ENCODE measurements at regions not wholly inside any gene's neighbourhood (a gene's known extent, or its start where the extent isn't known, plus 50 kb on each side); places are given as distances from the start of the nearest gene placed in this dataset.

- FAIRE-seq (no peak), DNase-seq (ENCODE audit: insufficient read length, low spot score) (no peak)
- TF ChIP-seq PAX5 (IDR thresholded peaks at IDR 0.05; ENCODE audit: insufficient read depth, low read length, severe bottlenecking) (no peak), TAF1 (IDR thresholded peaks at IDR 0.05; ENCODE audit: low read depth, low read length) (no peak), POU2F2 (IDR thresholded peaks at IDR 0.05; ENCODE audit: low read depth, low read length) (no peak), SPI1 (IDR thresholded peaks at IDR 0.05; ENCODE audit: low read depth, low read length) (no peak), POLR2A (IDR thresholded peaks at IDR 0.05; ENCODE audit: low read depth, low read length) (no peak), POLR2AphosphoS5 (IDR thresholded peaks at IDR 0.05; ENCODE audit: low read depth, low read length) (no peak)
Measured at GRCh38 chr9:118463419-118463818, 759.2 kb downstream of the TLR4 start.

DNA sequence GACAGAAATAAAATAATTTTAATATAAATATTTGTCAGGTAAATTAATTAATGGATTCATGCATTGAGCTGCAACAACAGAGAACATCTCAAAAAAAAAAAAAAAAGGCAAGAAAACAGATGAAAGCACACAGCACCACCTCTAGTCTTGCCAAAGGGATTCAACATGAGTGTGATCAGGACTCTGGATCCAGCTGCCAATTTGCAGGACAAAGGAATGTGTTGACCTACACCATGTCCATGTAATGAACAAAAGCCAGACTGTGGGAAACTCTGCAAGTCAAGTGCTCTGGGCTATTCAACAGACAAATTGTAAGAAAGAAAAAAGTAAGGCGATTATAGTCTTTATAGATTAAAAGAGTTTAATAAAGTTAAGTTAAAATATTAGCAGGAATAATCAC lies 769.3 kb downstream of the TLR4 start:
- TF ChIP-seq POLR2A (IDR thresholded peaks at IDR 0.05; ENCODE audit: low read depth, low read length) (no peak), PAX5 (IDR thresholded peaks at IDR 0.05; ENCODE audit: insufficient read depth, low read length, severe bottlenecking) (no peak), POLR2AphosphoS5 (IDR thresholded peaks at IDR 0.05; ENCODE audit: low read depth, low read length) (no peak), POU2F2 (IDR thresholded peaks at IDR 0.05; ENCODE audit: low read depth, low read length) (no peak), TAF1 (IDR thresholded peaks at IDR 0.05; ENCODE audit: low read depth, low read length) (no peak), SPI1 (IDR thresholded peaks at IDR 0.05; ENCODE audit: low read depth, low read length) (no peak)
- FAIRE-seq (no peak), DNase-seq (ENCODE audit: insufficient read length, low spot score) (no peak)

DNA sequence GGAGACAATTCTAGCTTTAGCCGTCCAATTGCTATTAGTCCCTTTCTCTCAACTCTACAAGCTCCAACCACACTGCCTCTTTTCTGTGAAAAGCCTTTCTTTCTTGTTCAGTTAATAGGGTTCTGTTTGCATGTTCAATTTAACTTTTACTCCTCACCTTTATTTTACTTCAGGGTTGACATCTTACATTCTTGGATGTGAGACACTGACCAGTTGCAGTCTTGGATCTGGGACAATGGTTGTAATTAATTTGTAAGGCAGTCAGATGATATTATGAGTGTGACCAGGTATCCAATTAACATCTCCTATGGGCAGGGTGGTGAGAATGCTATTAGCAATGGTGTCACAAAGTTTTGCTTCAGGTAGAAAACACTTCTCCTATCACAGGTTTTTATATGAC lies 774.5 kb downstream of the TLR4 start:
- DNase-seq (ENCODE audit: insufficient read length, low spot score) (no peak), FAIRE-seq (no peak)
- TF ChIP-seq TAF1 (IDR thresholded peaks at IDR 0.05; ENCODE audit: low read depth, low read length) (no peak), SPI1 (IDR thresholded peaks at IDR 0.05; ENCODE audit: low read depth, low read length) (no peak), PAX5 (IDR thresholded peaks at IDR 0.05; ENCODE audit: insufficient read depth, low read length, severe bottlenecking) (no peak), POLR2AphosphoS5 (IDR thresholded peaks at IDR 0.05; ENCODE audit: low read depth, low read length) (no peak), POU2F2 (IDR thresholded peaks at IDR 0.05; ENCODE audit: low read depth, low read length) (no peak), POLR2A (IDR thresholded peaks at IDR 0.05; ENCODE audit: low read depth, low read length) (no peak)

DNA sequence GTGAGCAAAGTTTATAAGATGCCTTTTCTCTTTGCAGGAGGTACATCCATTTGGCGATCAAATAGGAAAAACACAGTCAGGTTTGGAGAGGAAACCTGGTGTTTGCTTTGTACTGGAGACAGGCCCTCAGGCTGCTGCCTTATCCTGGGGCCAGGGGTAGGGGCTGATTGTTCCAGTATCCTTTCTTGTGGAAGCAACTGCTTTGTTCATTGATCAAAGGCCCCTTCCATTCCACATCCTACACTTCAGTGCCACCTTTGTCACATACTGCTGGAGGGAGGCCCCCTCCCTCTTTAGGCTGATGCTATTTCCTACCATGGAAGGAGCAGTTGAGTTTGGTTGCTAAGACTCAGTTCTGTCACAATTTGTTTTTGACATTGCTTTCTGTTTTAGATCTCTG lies 778.1 kb downstream of the TLR4 start:
- TF ChIP-seq SPI1 (IDR thresholded peaks at IDR 0.05; ENCODE audit: low read depth, low read length) (no peak), TAF1 (IDR thresholded peaks at IDR 0.05; ENCODE audit: low read depth, low read length) (no peak), POLR2A (IDR thresholded peaks at IDR 0.05; ENCODE audit: low read depth, low read length) (no peak), POLR2AphosphoS5 (IDR thresholded peaks at IDR 0.05; ENCODE audit: low read depth, low read length) (no peak), PAX5 (IDR thresholded peaks at IDR 0.05; ENCODE audit: insufficient read depth, low read length, severe bottlenecking) (no peak), POU2F2 (IDR thresholded peaks at IDR 0.05; ENCODE audit: low read depth, low read length) (no peak)
- no peak for FAIRE-seq
- no peak for DNase-seq (ENCODE audit: insufficient read length, low spot score)

DNA sequence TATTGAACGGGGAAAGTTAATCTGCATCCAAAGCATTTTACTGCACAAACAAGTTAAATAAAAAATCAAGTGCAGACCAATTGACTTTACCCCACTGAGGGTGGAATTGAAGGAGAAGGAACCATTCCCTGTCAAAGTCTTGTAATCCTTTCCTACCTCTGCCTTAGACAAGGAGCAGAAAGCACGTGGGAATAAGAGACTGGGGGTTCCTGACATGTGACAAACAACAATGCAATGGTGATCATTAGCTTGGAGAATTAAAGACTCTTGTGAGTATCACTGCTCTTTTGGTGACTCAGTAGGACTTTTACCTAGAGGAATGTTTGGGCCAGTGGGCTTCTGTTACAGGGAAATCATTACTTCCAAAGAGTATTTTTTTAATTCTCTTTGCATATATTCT lies 779.5 kb downstream of the TLR4 start:
- FAIRE-seq, result no peak
- DNase-seq (ENCODE audit: insufficient read length, low spot score), result no peak
- no peak for TF ChIP-seq SPI1 (IDR thresholded peaks at IDR 0.05; ENCODE audit: low read depth, low read length)
- TF ChIP-seq PAX5 (IDR thresholded peaks at IDR 0.05; ENCODE audit: insufficient read depth, low read length, severe bottlenecking), result no peak
- no peak for TF ChIP-seq POU2F2 (IDR thresholded peaks at IDR 0.05; ENCODE audit: low read depth, low read length)
- TF ChIP-seq POLR2AphosphoS5 (IDR thresholded peaks at IDR 0.05; ENCODE audit: low read depth, low read length), result no peak
- no peak for TF ChIP-seq POLR2A (IDR thresholded peaks at IDR 0.05; ENCODE audit: low read depth, low read length)
- TF ChIP-seq TAF1 (IDR thresholded peaks at IDR 0.05; ENCODE audit: low read depth, low read length), result no peak

DNA sequence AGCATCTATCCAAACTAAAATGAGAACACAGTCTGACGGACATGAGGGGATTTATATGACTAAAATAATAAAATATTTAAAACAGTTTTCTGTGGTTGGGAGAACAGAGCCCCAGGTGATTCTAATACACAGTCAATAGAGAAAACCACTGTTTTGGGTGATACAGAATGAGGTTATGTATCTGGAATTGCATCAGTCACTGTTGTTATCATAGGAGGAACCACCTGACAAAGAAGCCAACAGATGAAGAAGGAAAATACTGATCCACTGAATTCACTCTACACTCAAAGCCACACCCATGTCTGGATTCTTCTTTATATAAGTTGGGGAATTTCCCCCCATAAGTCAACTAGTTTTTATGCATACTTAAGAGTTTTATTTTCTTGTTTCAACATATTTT lies 799.0 kb downstream of the TLR4 start:
- TF ChIP-seq POU2F2 (IDR thresholded peaks at IDR 0.05; ENCODE audit: low read depth, low read length), result no peak
- no peak for TF ChIP-seq POLR2AphosphoS5 (IDR thresholded peaks at IDR 0.05; ENCODE audit: low read depth, low read length)
- TF ChIP-seq POLR2A (IDR thresholded peaks at IDR 0.05; ENCODE audit: low read depth, low read length), result no peak
- TF ChIP-seq TAF1 (IDR thresholded peaks at IDR 0.05; ENCODE audit: low read depth, low read length), result no peak
- no peak for TF ChIP-seq SPI1 (IDR thresholded peaks at IDR 0.05; ENCODE audit: low read depth, low read length)
- TF ChIP-seq PAX5 (IDR thresholded peaks at IDR 0.05; ENCODE audit: insufficient read depth, low read length, severe bottlenecking), result no peak
- DNase-seq (ENCODE audit: insufficient read length, low spot score), result no peak
- no peak for FAIRE-seq

DNA sequence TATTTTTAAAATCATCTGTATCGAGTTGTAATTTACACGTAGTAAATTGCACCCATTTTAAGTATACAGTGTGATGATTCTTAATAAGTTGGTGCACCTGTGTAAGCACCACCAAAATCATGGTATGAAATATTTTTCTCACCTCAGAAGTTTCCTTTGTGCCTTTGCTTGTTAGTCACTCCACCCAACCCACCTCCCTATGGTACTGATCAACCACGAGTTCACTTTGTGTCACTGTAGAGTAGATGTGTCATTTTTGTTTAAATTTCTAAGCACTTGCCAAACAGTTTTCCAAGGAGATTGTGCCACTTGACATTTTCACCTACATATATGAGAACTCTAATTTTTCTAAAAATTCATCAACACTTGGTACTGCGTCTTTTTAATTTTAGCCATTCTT lies 806.5 kb downstream of the TLR4 start:
- TF ChIP-seq POLR2A (IDR thresholded peaks at IDR 0.05; ENCODE audit: low read depth, low read length) (no peak), POLR2AphosphoS5 (IDR thresholded peaks at IDR 0.05; ENCODE audit: low read depth, low read length) (no peak), PAX5 (IDR thresholded peaks at IDR 0.05; ENCODE audit: insufficient read depth, low read length, severe bottlenecking) (no peak), POU2F2 (IDR thresholded peaks at IDR 0.05; ENCODE audit: low read depth, low read length) (no peak), SPI1 (IDR thresholded peaks at IDR 0.05; ENCODE audit: low read depth, low read length) (no peak), TAF1 (IDR thresholded peaks at IDR 0.05; ENCODE audit: low read depth, low read length) (no peak)
- no peak for DNase-seq (ENCODE audit: insufficient read length, low spot score)
- FAIRE-seq, result no peak

- no peak for FAIRE-seq
- TF ChIP-seq POLR2AphosphoS5 (IDR thresholded peaks at IDR 0.05; ENCODE audit: low read depth, low read length), result no peak
- TF ChIP-seq POU2F2 (IDR thresholded peaks at IDR 0.05; ENCODE audit: low read depth, low read length), result no peak
- no peak for TF ChIP-seq TAF1 (IDR thresholded peaks at IDR 0.05; ENCODE audit: low read depth, low read length)
- no peak for TF ChIP-seq POLR2A (IDR thresholded peaks at IDR 0.05; ENCODE audit: low read depth, low read length)
- no peak for TF ChIP-seq PAX5 (IDR thresholded peaks at IDR 0.05; ENCODE audit: insufficient read depth, low read length, severe bottlenecking)
- TF ChIP-seq SPI1 (IDR thresholded peaks at IDR 0.05; ENCODE audit: low read depth, low read length), result no peak
- no peak for DNase-seq (ENCODE audit: insufficient read length, low spot score)
Measured at GRCh38 chr9:118515947-118516346, 811.7 kb downstream of the TLR4 start.

DNA sequence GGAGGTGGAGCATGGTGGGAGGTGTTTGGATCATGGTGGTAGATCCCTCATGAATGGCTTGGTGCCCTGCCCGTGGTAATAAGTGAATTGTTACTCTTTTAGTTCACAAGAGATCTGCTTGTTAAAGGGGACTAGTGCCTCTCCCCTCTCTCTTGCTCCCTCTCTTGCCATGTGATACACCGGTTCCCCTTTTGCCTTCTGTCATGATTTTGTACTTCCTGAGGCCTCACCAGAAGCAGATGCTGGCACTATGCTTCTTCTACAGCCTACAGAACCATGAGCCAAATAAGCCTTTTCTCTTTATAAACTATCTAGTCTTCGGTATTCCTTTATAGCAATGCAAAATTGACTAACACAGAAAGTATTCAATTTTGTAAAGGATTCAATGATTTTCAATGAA lies 817.1 kb downstream of the TLR4 start:
- TF ChIP-seq POLR2AphosphoS5 (IDR thresholded peaks at IDR 0.05; ENCODE audit: low read depth, low read length) (no peak), SPI1 (IDR thresholded peaks at IDR 0.05; ENCODE audit: low read depth, low read length) (no peak), TAF1 (IDR thresholded peaks at IDR 0.05; ENCODE audit: low read depth, low read length) (no peak), POU2F2 (IDR thresholded peaks at IDR 0.05; ENCODE audit: low read depth, low read length) (no peak), POLR2A (IDR thresholded peaks at IDR 0.05; ENCODE audit: low read depth, low read length) (no peak), PAX5 (IDR thresholded peaks at IDR 0.05; ENCODE audit: insufficient read depth, low read length, severe bottlenecking) (no peak)
- FAIRE-seq (no peak), DNase-seq (ENCODE audit: insufficient read length, low spot score) (no peak)

Measured in GM12891 (cell line).